Esophagus squamous epithelium (tissue), 4 donors: ENCODE measurements at regions not wholly inside any gene's neighbourhood (a gene's known extent, or its start where the extent isn't known, plus 50 kb on each side); places are given as distances from the start of the nearest gene placed in this dataset.

Experiments
- POLR2A ChIP-seq, 4 donors: fragments of 450-650 bp; IDR thresholded peaks; one replicate each; pipeline ENCODE4 v1.6.1; 2017; ENCODE audit warnings: antibody characterized with exemption in 4 of 4, mild to moderate bottlenecking in 4 of 4, moderate library complexity in 3 of 4
- TF ChIP-seq, protein P1 (sequence below), 6 experiments: fragments of 450-650 bp in 4 of 6; fragments of 200-600 bp in 2 of 6; sonication (generic) in 2 of 6; IDR thresholded peaks; one replicate each; pipeline ENCODE4 v1.5.1; 2016 to 2019; ENCODE audit warnings: antibody characterized with exemption in 6 of 6, mild to moderate bottlenecking in 4 of 6, moderate library complexity in 4 of 6

DNA sequence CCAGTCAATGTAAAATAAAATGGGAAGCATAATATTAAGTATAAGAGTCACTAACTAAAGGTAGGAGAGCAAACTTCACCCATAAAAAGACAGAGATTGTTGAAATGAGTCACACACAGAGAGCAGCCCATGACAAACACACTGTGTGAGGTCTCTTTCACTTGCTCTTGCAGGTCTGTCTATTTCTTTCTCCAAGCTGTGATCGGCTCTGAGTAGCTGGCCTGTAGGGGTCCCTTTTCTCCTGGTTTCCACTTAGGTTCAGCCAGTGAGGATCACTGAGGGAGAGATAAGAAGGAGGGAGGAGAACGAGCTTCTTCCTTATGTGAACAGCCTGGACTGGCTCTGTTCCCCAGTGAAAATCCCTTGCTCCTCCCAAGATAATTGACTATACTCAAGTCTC, 133.7 kb upstream of the HS3ST3A1 start:
- TF ChIP-seq, protein P1, sequence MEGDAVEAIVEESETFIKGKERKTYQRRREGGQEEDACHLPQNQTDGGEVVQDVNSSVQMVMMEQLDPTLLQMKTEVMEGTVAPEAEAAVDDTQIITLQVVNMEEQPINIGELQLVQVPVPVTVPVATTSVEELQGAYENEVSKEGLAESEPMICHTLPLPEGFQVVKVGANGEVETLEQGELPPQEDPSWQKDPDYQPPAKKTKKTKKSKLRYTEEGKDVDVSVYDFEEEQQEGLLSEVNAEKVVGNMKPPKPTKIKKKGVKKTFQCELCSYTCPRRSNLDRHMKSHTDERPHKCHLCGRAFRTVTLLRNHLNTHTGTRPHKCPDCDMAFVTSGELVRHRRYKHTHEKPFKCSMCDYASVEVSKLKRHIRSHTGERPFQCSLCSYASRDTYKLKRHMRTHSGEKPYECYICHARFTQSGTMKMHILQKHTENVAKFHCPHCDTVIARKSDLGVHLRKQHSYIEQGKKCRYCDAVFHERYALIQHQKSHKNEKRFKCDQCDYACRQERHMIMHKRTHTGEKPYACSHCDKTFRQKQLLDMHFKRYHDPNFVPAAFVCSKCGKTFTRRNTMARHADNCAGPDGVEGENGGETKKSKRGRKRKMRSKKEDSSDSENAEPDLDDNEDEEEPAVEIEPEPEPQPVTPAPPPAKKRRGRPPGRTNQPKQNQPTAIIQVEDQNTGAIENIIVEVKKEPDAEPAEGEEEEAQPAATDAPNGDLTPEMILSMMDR (IDR thresholded peaks at IDR 0.05), result no peak
- no peak for TF ChIP-seq POLR2A (IDR thresholded peaks at IDR 0.05)
